HG03196 (cell line): ENCODE measurements at regions not wholly inside any gene's neighbourhood (a gene's known extent, or its start where the extent isn't known, plus 50 kb on each side); places are given as distances from the start of the nearest gene placed in this dataset.
A peak's percentile ranks its signal among the peaks of the same experiment; 100 is the strongest.

ENCODE experiments used
- ATAC-seq: cut with Tn5 transposase; IDR thresholded peaks from one replicate; pipeline ENCODE4 v1.9.1; 2021; ENCODE audit not compliant: unreplicated experiment

- ATAC-seq = no peak
Measured at GRCh38 chr11:119521551-119521950, 98.6 kb upstream of the THY1 start.

GRCh38 chr11:119520966-119521365, 98.0 kb upstream of the THY1 start:
- ATAC-seq = no peak

- no peak for ATAC-seq
Measured at GRCh38 chr11:119520400-119520799, 97.4 kb upstream of the THY1 start.

- no peak for ATAC-seq
Measured at GRCh38 chr11:119519796-119520195, 96.8 kb upstream of the THY1 start.

GRCh38 chr11:119518746-119519730, 96.1 kb upstream of the THY1 start:
- ATAC-seq = no peak

- ATAC-seq = no peak
Measured at GRCh38 chr11:119515771-119516400, 92.9 kb upstream of the THY1 start.

GRCh38 chr11:119513806-119514170, 90.8 kb upstream of the THY1 start:
- ATAC-seq = no peak

GRCh38 chr11:119513131-119513805, 90.3 kb upstream of the THY1 start:
- ATAC-seq = no peak

- peak; percentile 45 for ATAC-seq
Measured at GRCh38 chr11:119512369-119512768, 89.4 kb upstream of the THY1 start.

GRCh38 chr11:119511614-119512306, 88.8 kb upstream of the THY1 start:
- no peak for ATAC-seq

GRCh38 chr11:119509969-119510401, 87.0 kb upstream of the THY1 start:
- peak; percentile 61 for ATAC-seq

- ATAC-seq = no peak
Measured at GRCh38 chr11:119509282-119509841, 86.4 kb upstream of the THY1 start.

GRCh38 chr11:119506436-119506835, 83.5 kb upstream of the THY1 start:
- no peak for ATAC-seq

GRCh38 chr11:119505861-119506260, 82.9 kb upstream of the THY1 start:
- no peak for ATAC-seq

GRCh38 chr11:119505071-119505470, 82.1 kb upstream of the THY1 start:
- ATAC-seq = no peak

- ATAC-seq = no peak
Measured at GRCh38 chr11:119504371-119504770, 81.4 kb upstream of the THY1 start.

GRCh38 chr11:119501777-119502405, 78.9 kb upstream of the THY1 start:
- no peak for ATAC-seq

GRCh38 chr11:119497717-119498116, 74.7 kb upstream of the THY1 start:
- no peak for ATAC-seq

- no peak for ATAC-seq
Measured at GRCh38 chr11:119496997-119497396, 74.0 kb upstream of the THY1 start.

GRCh38 chr11:119496469-119496868, 73.5 kb upstream of the THY1 start:
- ATAC-seq = no peak
